ENCODE measurements at regions not wholly inside any gene's neighbourhood (a gene's known extent, or its start where the extent isn't known, plus 50 kb on each side); places are given as distances from the start of the nearest gene placed in this dataset.
"Not testable (repeated sequence)": the region's sequence is repeated elsewhere in the genome, so short reads cannot be mapped to it uniquely, and the experiment has no call there.

- no peak for ATAC-seq
- Mint-ChIP-seq H3K27ac (no peak overlapping the region), H3K36me3 (no peaks in the 10 kb centered on the region)
Observed at GRCh38 chr2:149782572-149782971, 195.0 kb upstream of the MMADHC start.

GRCh38 chr2:149781263-149781808 lies 193.8 kb upstream of the MMADHC start:
- peaks cover 10 to 17% of the 10 kb centered on the region in 2 donors for H3K9me3 Mint-ChIP-seq
- no peaks in the 10 kb centered on the region for H3K36me3 Mint-ChIP-seq
- ATAC-seq (no peak), DNase-seq (ENCODE audit: low spot score in 2 of 2) (no peak)
- H3K27ac Mint-ChIP-seq = no peak overlapping the region

More at GRCh38 chr2:149782572-149782971, 195.0 kb upstream of the MMADHC start:
- H3K9me3 Mint-ChIP-seq = peaks cover 18 to 21% of the 10 kb centered on the region in 2 donors
- no peak for DNase-seq (ENCODE audit: low spot score in 2 of 2)

- no peak for ATAC-seq
- H3K36me3 Mint-ChIP-seq = no peaks in the 10 kb centered on the region
- H3K27ac Mint-ChIP-seq = no peak overlapping the region
- DNase-seq (ENCODE audit: low spot score in 2 of 2) = no peak
- peaks cover 0 to 3% of the 10 kb centered on the region in 2 donors for H3K9me3 Mint-ChIP-seq
Observed at GRCh38 chr2:149773006-149773405, 185.4 kb upstream of the MMADHC start.

- Mint-ChIP-seq H3K36me3 (no peaks in the 10 kb centered on the region), H3K27ac (no peak overlapping the region), H3K9me3 (no peaks in the 10 kb centered on the region)
- no peak for ATAC-seq
- no peak for DNase-seq (ENCODE audit: low spot score in 2 of 2)
Observed at GRCh38 chr2:149768320-149768799, 180.8 kb upstream of the MMADHC start.

GRCh38 chr2:149767516-149767974 lies 180.0 kb upstream of the MMADHC start:
- no peak overlapping the region for H3K27ac Mint-ChIP-seq

GRCh38 chr2:149766339-149766738 lies 178.8 kb upstream of the MMADHC start:
- H3K9me3 Mint-ChIP-seq = peaks cover 3 to 4% of the 10 kb centered on the region in 2 donors
- no peak overlapping the region for H3K27ac Mint-ChIP-seq

More at GRCh38 chr2:149767516-149767974, 180.0 kb upstream of the MMADHC start:
- no peaks in the 10 kb centered on the region for H3K9me3 Mint-ChIP-seq
- no peaks in the 10 kb centered on the region for H3K36me3 Mint-ChIP-seq
- no peak for DNase-seq (ENCODE audit: low spot score in 2 of 2)
- ATAC-seq = no peak

GRCh38 chr2:149765636-149766035 lies 178.1 kb upstream of the MMADHC start:
- DNase-seq (ENCODE audit: low spot score in 2 of 2) (no peak), ATAC-seq (no peak)
- Mint-ChIP-seq H3K27ac (no peak overlapping the region), H3K9me3 (peaks cover 3 to 4% of the 10 kb centered on the region in 2 donors), H3K36me3 (peaks cover 0 to 4% of the 10 kb centered on the region in 2 donors)

More at GRCh38 chr2:149766339-149766738, 178.8 kb upstream of the MMADHC start:
- DNase-seq (ENCODE audit: low spot score in 2 of 2) = no peak
- no peak for ATAC-seq
- H3K36me3 Mint-ChIP-seq = peaks cover 0 to 4% of the 10 kb centered on the region in 2 donors

- H3K27ac Mint-ChIP-seq = no peak overlapping the region
- ATAC-seq = no peak
- DNase-seq (ENCODE audit: low spot score in 2 of 2) = no peak
- H3K9me3 Mint-ChIP-seq = peaks cover 3 to 4% of the 10 kb centered on the region in 2 donors
- peaks cover 0 to 4% of the 10 kb centered on the region in 2 donors for H3K36me3 Mint-ChIP-seq
Observed at GRCh38 chr2:149765003-149765402, 177.4 kb upstream of the MMADHC start.

- Mint-ChIP-seq H3K36me3 (peaks cover 0 to 4% of the 10 kb centered on the region in 2 donors), H3K9me3 (peaks cover 12 to 13% of the 10 kb centered on the region in 2 donors), H3K27ac (no peak overlapping the region)
- ATAC-seq (no peak), DNase-seq (ENCODE audit: low spot score in 2 of 2) (no peak)
Observed at GRCh38 chr2:149763358-149763757, 175.8 kb upstream of the MMADHC start.

GRCh38 chr2:149761611-149762010 lies 174.0 kb upstream of the MMADHC start:
- Mint-ChIP-seq H3K27ac (no peak overlapping the region), H3K36me3 (peaks cover 0 to 4% of the 10 kb centered on the region in 2 donors), H3K9me3 (peaks cover 13 to 16% of the 10 kb centered on the region in 2 donors)
- DNase-seq (ENCODE audit: low spot score in 2 of 2) (no peak), ATAC-seq (no peak)

- ATAC-seq; DNase-seq (ENCODE audit: low spot score in 2 of 2); H3K27ac Mint-ChIP-seq; H3K36me3 Mint-ChIP-seq: not testable (repeated sequence)
- H3K9me3 Mint-ChIP-seq = peaks cover 16 to 22% of the 10 kb centered on the region in 2 donors
Observed at GRCh38 chr2:149759382-149759781, 171.8 kb upstream of the MMADHC start.

GRCh38 chr2:149754722-149755121 lies 167.1 kb upstream of the MMADHC start:
- H3K9me3 Mint-ChIP-seq = peaks cover 17 to 18% of the 10 kb centered on the region in 2 donors
- H3K36me3 Mint-ChIP-seq; H3K27ac Mint-ChIP-seq; ATAC-seq; DNase-seq (ENCODE audit: low spot score in 2 of 2): not testable (repeated sequence)

- no peaks in the 10 kb centered on the region for H3K9me3 Mint-ChIP-seq
- H3K27ac Mint-ChIP-seq = no peak overlapping the region
- no peaks in the 10 kb centered on the region for H3K36me3 Mint-ChIP-seq
- ATAC-seq (no peak), DNase-seq (ENCODE audit: low spot score in 2 of 2) (no peak)
Observed at GRCh38 chr2:149747456-149747855, 159.9 kb upstream of the MMADHC start.

- H3K36me3 Mint-ChIP-seq = no peaks in the 10 kb centered on the region
- H3K27ac Mint-ChIP-seq = no peak overlapping the region
- ATAC-seq (no peak), DNase-seq (ENCODE audit: low spot score in 2 of 2) (no peak)
- H3K9me3 Mint-ChIP-seq = no peaks in the 10 kb centered on the region
Observed at GRCh38 chr2:149745396-149746230, 158.0 kb upstream of the MMADHC start.

GRCh38 chr2:149744865-149745264 lies 157.3 kb upstream of the MMADHC start:
- DNase-seq (ENCODE audit: low spot score in 2 of 2) (no peak), ATAC-seq (no peak)
- H3K36me3 Mint-ChIP-seq = no peaks in the 10 kb centered on the region
- no peaks in the 10 kb centered on the region for H3K9me3 Mint-ChIP-seq
- H3K27ac Mint-ChIP-seq = no peak overlapping the region

GRCh38 chr2:149743842-149744448 lies 156.4 kb upstream of the MMADHC start:
- ATAC-seq (no peak), DNase-seq (ENCODE audit: low spot score in 2 of 2) (no peak)
- H3K27ac Mint-ChIP-seq = no peak overlapping the region
- no peaks in the 10 kb centered on the region for H3K9me3 Mint-ChIP-seq
- H3K36me3 Mint-ChIP-seq = no peaks in the 10 kb centered on the region

GRCh38 chr2:149741646-149742045 lies 154.1 kb upstream of the MMADHC start:
- Mint-ChIP-seq H3K36me3 (no peaks in the 10 kb centered on the region), H3K9me3 (peaks cover 0 to 2% of the 10 kb centered on the region in 2 donors), H3K27ac (no peak overlapping the region)
- DNase-seq (ENCODE audit: low spot score in 2 of 2) = no peak
- no peak for ATAC-seq

All from activated naive CD4-positive, alpha-beta T cell treated with anti-CD3 and anti-CD28 coated beads, Interleukin-2, amount 50 U/mL, for 72 hours (primary cell).